ENCODE measurements at regions not wholly inside any gene's neighbourhood (a gene's known extent, or its start where the extent isn't known, plus 50 kb on each side); places are given as distances from the start of the nearest gene placed in this dataset.

DNA sequence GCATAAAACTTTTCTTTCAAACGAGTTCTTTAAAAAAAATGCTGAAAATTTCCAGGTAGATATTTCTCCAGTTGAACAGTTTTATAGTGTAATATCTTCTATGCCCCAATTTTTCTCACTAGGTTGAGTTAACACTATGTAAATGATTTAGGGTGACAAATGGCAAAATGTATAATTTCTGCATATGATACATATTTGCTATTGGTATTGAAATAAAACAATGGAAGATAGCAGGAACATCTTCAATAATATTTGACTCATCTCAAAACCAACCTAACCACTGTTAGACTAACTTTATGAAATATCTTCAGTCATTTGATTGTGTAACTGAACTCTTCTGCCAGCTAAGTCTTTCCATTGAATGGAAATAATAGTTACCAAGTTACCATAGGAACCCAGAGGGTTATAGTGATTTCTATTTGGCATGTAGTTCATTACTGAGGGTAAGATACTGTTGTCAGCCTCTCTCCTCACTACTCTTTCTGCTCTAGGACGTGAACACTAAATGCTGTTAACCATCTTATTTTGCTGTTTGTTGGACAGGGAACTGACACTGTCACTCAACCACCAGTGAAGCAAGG is 824.7 kb upstream of the NECTIN3 start:
- Histone ChIP-seq H2BK20ac (ENCODE audit: low read depth, low read length, poor library complexity, severe bottlenecking) (no peak overlapping the region), H3K18ac (ENCODE audit: insufficient read length, low read depth, low read length) (no peak overlapping the region), H2AFZ (ENCODE audit: low read length) (no peak overlapping the region), H3K14ac (ENCODE audit: insufficient read depth, low read length) (no peak overlapping the region), H3K4me1 (ENCODE audit: insufficient read depth, low read length) (no peaks in the 10 kb centered on the region), H3K79me1 (ENCODE audit: insufficient read depth, low read depth, low read length, poor library complexity, severe bottlenecking) (no peaks in the 10 kb centered on the region), H4K20me1 (ENCODE audit: control insufficient read depth, insufficient read depth, insufficient read length) (no peaks in the 10 kb centered on the region), H4K5ac (ENCODE audit: insufficient read length, low read depth, low read length) (no peak overlapping the region), H3K23ac (ENCODE audit: insufficient read length, low read depth, low read length) (no peak overlapping the region), H3T11ph (ENCODE audit: low read length) (no peak overlapping the region), H4K91ac (ENCODE audit: insufficient read length, low read depth, low read length) (no peak overlapping the region), H3K23me2 (ENCODE audit: insufficient read length, low read depth, low read length, poor library complexity, severe bottlenecking) (no peaks in the 10 kb centered on the region), H3K56ac (ENCODE audit: insufficient read length, low read depth, low read length) (no peak overlapping the region), H2BK15ac (ENCODE audit: low read depth, low read length) (no peak overlapping the region), H4K8ac (replicated peaks; ENCODE audit: insufficient read length, low read depth, low read length) (no peak overlapping the region), H2BK5ac (ENCODE audit: insufficient read length, low read length) (no peak overlapping the region), H2BK12ac (ENCODE audit: insufficient read length, low read depth, low read length) (no peak overlapping the region), H3K9me3 (ENCODE audit: control insufficient read depth, low read depth, low read length) (no peaks in the 10 kb centered on the region), H3K4me2 (ENCODE audit: insufficient read depth, insufficient read length, low read length) (no peak overlapping the region), H2BK120ac (ENCODE audit: low read depth, low read length, poor library complexity, severe bottlenecking) (no peak overlapping the region), H3K79me2 (ENCODE audit: insufficient read depth, low read length) (no peaks in the 10 kb centered on the region), H3K4ac (ENCODE audit: low read depth, low read length) (no peak overlapping the region), H3K9ac (ENCODE audit: extremely low read depth, insufficient read length, low read length) (no peak overlapping the region), H3K27me3 (ENCODE audit: insufficient read depth, low read length) (no peaks in the 10 kb centered on the region), H3K27ac (ENCODE audit: insufficient read length, low read depth, low read length) (no peak overlapping the region), H2AK5ac (ENCODE audit: insufficient read length, low read length) (no peak overlapping the region)
- H3K27me3 Mint-ChIP-seq (ENCODE audit: low read depth): no peaks in the 10 kb centered on the region
- H3K4me1 Mint-ChIP-seq: no peaks in the 10 kb centered on the region
- no peak overlapping the region for H3K4me3 Mint-ChIP-seq
- TF ChIP-seq, protein P1, sequence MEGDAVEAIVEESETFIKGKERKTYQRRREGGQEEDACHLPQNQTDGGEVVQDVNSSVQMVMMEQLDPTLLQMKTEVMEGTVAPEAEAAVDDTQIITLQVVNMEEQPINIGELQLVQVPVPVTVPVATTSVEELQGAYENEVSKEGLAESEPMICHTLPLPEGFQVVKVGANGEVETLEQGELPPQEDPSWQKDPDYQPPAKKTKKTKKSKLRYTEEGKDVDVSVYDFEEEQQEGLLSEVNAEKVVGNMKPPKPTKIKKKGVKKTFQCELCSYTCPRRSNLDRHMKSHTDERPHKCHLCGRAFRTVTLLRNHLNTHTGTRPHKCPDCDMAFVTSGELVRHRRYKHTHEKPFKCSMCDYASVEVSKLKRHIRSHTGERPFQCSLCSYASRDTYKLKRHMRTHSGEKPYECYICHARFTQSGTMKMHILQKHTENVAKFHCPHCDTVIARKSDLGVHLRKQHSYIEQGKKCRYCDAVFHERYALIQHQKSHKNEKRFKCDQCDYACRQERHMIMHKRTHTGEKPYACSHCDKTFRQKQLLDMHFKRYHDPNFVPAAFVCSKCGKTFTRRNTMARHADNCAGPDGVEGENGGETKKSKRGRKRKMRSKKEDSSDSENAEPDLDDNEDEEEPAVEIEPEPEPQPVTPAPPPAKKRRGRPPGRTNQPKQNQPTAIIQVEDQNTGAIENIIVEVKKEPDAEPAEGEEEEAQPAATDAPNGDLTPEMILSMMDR (conservative IDR thresholded peaks at IDR 0.05): no peak
- no peak overlapping the region for H3K27ac Mint-ChIP-seq
- H3K36me3 Mint-ChIP-seq (ENCODE audit: insufficient read depth in 1 of 3, low read depth in 3 of 3): no peaks in the 10 kb centered on the region; a peak in 1 of 7 replicates
- H3K9me3 Mint-ChIP-seq: no peaks in the 10 kb centered on the region
- no peak for DNase-seq
- WGBS (ENCODE audit: extremely low coverage, insufficient read length, low lambda C conversion rate): no CpG with 5 or more reads among the region's 2 CpGs

All from H9 (cell line).